Heart left ventricle (tissue), 16 donors: ENCODE measurements at regions not wholly inside any gene's neighbourhood (a gene's known extent, or its start where the extent isn't known, plus 50 kb on each side); places are given as distances from the start of the nearest gene placed in this dataset.
A peak's percentile ranks its signal among the peaks of the same experiment; 100 is the strongest.

Experiments
- ATAC-seq, 4 donors: fragments of 200-7000 bp; cut with Tn5 transposase; one replicate each; pipeline ENCODE4 v1.9.1; 2020 to 2022; ENCODE audit warnings: moderate library complexity in 4 of 4, mild to moderate bottlenecking in 3 of 4, moderate number of reproducible peaks in 1 of 4
- DNase-seq, 5 donors: peaks; one replicate each; pipeline ENCODE4 v3.0.0-alpha.2; 2020
- H3K27ac ChIP-seq, 12 donors: fragments of 200-600 bp; sonication (generic) in 4 of 12; one replicate each; pipeline versions ENCODE4 v1.5.0 to v1.8.0; 2016 to 2022; ENCODE audit warnings: mild to moderate bottlenecking in 2 of 12
- H3K27me3 ChIP-seq, 9 donors: fragments of 200-600 bp; sonication (generic) in 2 of 9; one replicate each; pipeline versions ENCODE4 v1.5.1 to v1.8.0; 2016 to 2022; ENCODE audit warnings: mild to moderate bottlenecking in 3 of 9
- H3K36me3 ChIP-seq, 9 donors: fragments of 200-600 bp; sonication (generic) in 2 of 9; one replicate each; pipeline versions ENCODE4 v1.5.0 to v1.8.0; 2018 to 2022; ENCODE audit warnings: mild to moderate bottlenecking in 2 of 9
- H3K4me1 ChIP-seq, 12 donors: fragments of 200-600 bp; sonication (generic) in 4 of 12; one replicate each; pipeline versions ENCODE4 v1.5.0 to v1.8.0; 2016 to 2022; ENCODE audit warnings: mild to moderate bottlenecking in 3 of 12
- H3K4me3 ChIP-seq, 12 donors: fragments of 200-600 bp; sonication (generic) in 4 of 12; one replicate each; pipeline versions ENCODE4 v1.5.0 to v1.8.0; 2017 to 2022; ENCODE audit warnings: mild to moderate bottlenecking in 9 of 12, moderate library complexity in 4 of 12
- H3K9me3 ChIP-seq, 12 donors: fragments of 200-600 bp; sonication (generic) in 4 of 12; one replicate each; pipeline versions ENCODE4 v1.5.0 to v1.8.0; 2016 to 2022; ENCODE audit warnings: mild to moderate bottlenecking in 1 of 12
- POLR2A ChIP-seq, 2 donors: fragments of 450-650 bp; IDR thresholded peaks; one replicate each; pipeline ENCODE4 v1.6.1; 2017; ENCODE audit warnings: antibody characterized with exemption in 2 of 2, mild to moderate bottlenecking in 2 of 2, moderate library complexity in 2 of 2
- WGBS, 4 donors: extraction: QIAGEN DNeasy Blood & Tissue Kit in 2 of 4; methylation state at CpG; one replicate each; pipeline versions ENCODE4 v1.1.5 to v1.1.7; 2013 to 2018; 5-methylcytosine and 5-hydroxymethylcytosine counted together
- intact Hi-C, 10 donors: fragments of 100-400 bp; cut with DNase I; formaldehyde crosslinking; loops; one replicate each; pipeline versions ENCODE4 v1.11.1 to v1.14.2; 2022
- TF ChIP-seq, protein P1 (sequence below), 12 donors: fragments of 200-600 bp; sonication (generic) in 4 of 12; IDR thresholded peaks; one replicate each; pipeline versions ENCODE4 v1.5.0 to v1.8.0; 2018 to 2022; ENCODE audit warnings: antibody characterized with exemption in 12 of 12, mild to moderate bottlenecking in 5 of 12
- donor health status: ischemic (EF 13 %, LVEDD 7.1; RV severe dilation, severe dysfunction).
- donor health status: healthy with polysubstance abuse.
- donor health status: DM: no; HTN: yes; CAD: no.
- donor health status: DM: no; HTN: no; CAD: no.
- donor health status: ischemic (EF 25% LVEDD 6.9; RV normal size, moderate dysfunction).
- donor health status: ischemic (EF 25% LVEDD 5.7; RV mildly dilated, moderate dysfunction).
- donor health status: healthy.
- donor health status: DM: yes; HTN: yes; CAD: no.
- donor health status: ischemic (EF 35%, LVEDD 5.7; RV mildly dilated, moderate dysfunction).
- donor health status: nonischemic (EF 11% LVEDD 7.7; RV severe dilation, severe dysfunction).
- donor health status: DM: yes; HTN: yes; CAD: no.
- donor health status: PGD.
- donor health status: ischemic (EF 29% LVEDD 5.4; RV normal size, mild dysfunction).
- donor health status: nonischemic (EF 23%, LVEDD 6.1; RV moderate dilation, normal function).

GRCh38 chr4:112847781-112848180, 201.7 kb upstream of the ANK2 start:
- Histone ChIP-seq H3K4me3 (no peak overlapping the region), H3K9me3 (no peaks in the 10 kb centered on the region), H3K27me3 (no peaks in the 10 kb centered on the region), H3K4me1 (peaks cover 0 to 12% (median 4%) of the 10 kb centered on the region in 12 donors), H3K36me3 (no peaks in the 10 kb centered on the region), H3K27ac (peak overlapping the region in 1 of 12 donors; percentile 45)
- DNase-seq (no peak), ATAC-seq (no peak)
- intact Hi-C loops = no loop called here
- no peak for TF ChIP-seq POLR2A (IDR thresholded peaks at IDR 0.05)
- TF ChIP-seq, protein P1, sequence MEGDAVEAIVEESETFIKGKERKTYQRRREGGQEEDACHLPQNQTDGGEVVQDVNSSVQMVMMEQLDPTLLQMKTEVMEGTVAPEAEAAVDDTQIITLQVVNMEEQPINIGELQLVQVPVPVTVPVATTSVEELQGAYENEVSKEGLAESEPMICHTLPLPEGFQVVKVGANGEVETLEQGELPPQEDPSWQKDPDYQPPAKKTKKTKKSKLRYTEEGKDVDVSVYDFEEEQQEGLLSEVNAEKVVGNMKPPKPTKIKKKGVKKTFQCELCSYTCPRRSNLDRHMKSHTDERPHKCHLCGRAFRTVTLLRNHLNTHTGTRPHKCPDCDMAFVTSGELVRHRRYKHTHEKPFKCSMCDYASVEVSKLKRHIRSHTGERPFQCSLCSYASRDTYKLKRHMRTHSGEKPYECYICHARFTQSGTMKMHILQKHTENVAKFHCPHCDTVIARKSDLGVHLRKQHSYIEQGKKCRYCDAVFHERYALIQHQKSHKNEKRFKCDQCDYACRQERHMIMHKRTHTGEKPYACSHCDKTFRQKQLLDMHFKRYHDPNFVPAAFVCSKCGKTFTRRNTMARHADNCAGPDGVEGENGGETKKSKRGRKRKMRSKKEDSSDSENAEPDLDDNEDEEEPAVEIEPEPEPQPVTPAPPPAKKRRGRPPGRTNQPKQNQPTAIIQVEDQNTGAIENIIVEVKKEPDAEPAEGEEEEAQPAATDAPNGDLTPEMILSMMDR (IDR thresholded peaks at IDR 0.05) = no peak
- WGBS, 4 donors = 82 to 90% (median 86%) methylated on average over 4 of the region's 4 CpGs

GRCh38 chr4:112848911-112849310, 200.5 kb upstream of the ANK2 start:
- no peaks in the 10 kb centered on the region for H3K36me3 ChIP-seq
- no peak overlapping the region for H3K4me3 ChIP-seq
- DNase-seq = no peak
- peak overlapping the region in 1 of 12 donors; percentile 45 for H3K27ac ChIP-seq
- TF ChIP-seq, protein P1 (IDR thresholded peaks at IDR 0.05) = no peak
- TF ChIP-seq POLR2A (IDR thresholded peaks at IDR 0.05) = no peak
- H3K4me1 ChIP-seq = peaks cover 0 to 14% (median 4%) of the 10 kb centered on the region in 12 donors
- intact Hi-C loops = no loop called here
- H3K27me3 ChIP-seq = no peaks in the 10 kb centered on the region
- peak in 3 of 4 donors; percentile 22 to 40 (median 38) for ATAC-seq
- H3K9me3 ChIP-seq = no peaks in the 10 kb centered on the region

DNA sequence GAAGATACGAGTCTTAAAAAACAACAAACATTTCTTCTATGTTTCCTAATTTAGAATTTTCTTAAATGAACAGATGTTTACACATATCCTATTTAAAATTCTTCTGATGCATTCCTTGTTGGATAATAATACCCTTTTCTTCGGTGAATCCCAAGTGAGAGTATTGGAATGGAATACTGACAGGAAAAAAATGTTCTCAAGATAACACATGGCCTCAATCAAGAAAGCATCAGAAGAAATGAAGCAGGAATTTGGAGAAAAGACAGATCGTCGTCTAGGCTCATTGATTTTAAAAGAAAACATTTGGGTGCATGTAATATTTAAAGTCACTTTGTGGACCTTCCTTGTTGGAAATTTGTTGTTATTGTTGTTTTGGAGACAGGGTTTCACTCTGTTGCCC, 196.9 kb upstream of the ANK2 start:
- no peak for ATAC-seq
- Histone ChIP-seq H3K27me3 (no peaks in the 10 kb centered on the region), H3K4me1 (peaks cover 0 to 30% (median 7%) of the 10 kb centered on the region in 12 donors), H3K36me3 (no peaks in the 10 kb centered on the region), H3K27ac (peak overlapping the region in 1 of 12 donors; percentile 0), H3K4me3 (no peak overlapping the region), H3K9me3 (no peaks in the 10 kb centered on the region)
- TF ChIP-seq, protein P1 (IDR thresholded peaks at IDR 0.05) = no peak
- no peak for TF ChIP-seq POLR2A (IDR thresholded peaks at IDR 0.05)
- no peak for DNase-seq
- 51 to 61% (median 52%) methylated on average over 4 of the region's 4 CpGs for WGBS, 4 donors
- intact Hi-C loops = loop anchor here in 1 of 10 donors (10.0 kb wide), 1 partner anchor 82 kb away; no protein-coding TSS in a partner anchor

DNA sequence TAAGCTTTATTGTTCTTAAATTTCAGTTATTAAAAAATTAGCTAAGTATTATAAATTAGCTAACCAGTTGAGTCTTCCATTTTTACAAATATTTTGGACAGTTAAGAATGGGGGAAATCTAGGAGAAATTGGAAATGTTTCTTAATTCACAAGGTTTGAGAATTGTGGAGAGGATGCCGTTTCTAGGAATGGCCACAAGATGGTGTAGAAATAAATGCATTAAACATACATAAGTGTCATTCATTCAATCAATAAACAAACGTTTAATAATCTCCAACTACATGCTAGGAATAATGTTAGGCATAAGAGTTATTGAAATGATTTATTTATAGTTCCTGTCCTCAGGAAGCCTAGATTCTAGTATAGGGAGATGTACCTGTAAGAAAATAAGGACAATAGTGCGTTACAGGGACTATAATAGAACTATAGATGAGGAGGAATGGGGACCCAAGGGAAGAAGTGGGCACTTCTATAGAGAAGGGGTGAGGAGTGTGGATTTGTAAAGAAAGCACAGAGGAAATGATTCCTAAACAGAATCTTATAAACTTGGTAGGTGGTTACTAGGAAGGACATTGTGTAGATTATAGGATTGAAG, 195.7 kb upstream of the ANK2 start:
- no peak overlapping the region for H3K4me3 ChIP-seq
- no peak for ATAC-seq
- H3K9me3 ChIP-seq = no peaks in the 10 kb centered on the region
- intact Hi-C loops = loop anchor here in 1 of 10 donors (10.0 kb wide), 1 partner anchor 81 kb away; no protein-coding TSS in a partner anchor
- peak overlapping the region in 1 of 12 donors; percentile 63 for H3K27ac ChIP-seq
- no peak for DNase-seq
- H3K4me1 ChIP-seq = peaks cover 0 to 28% (median 3%) of the 10 kb centered on the region in 12 donors
- 51 to 55% (median 52%) methylated on average over 3 of the region's 3 CpGs for WGBS, 4 donors
- H3K27me3 ChIP-seq = no peaks in the 10 kb centered on the region
- no peaks in the 10 kb centered on the region for H3K36me3 ChIP-seq
- TF ChIP-seq POLR2A (IDR thresholded peaks at IDR 0.05) = no peak
- TF ChIP-seq, protein P1 (IDR thresholded peaks at IDR 0.05) = peak in 9 of 12 donors; percentile 5 to 45 (median 27)
